Upper lobe of left lung (tissue), 6 donors: ENCODE measurements at regions not wholly inside any gene's neighbourhood (a gene's known extent, or its start where the extent isn't known, plus 50 kb on each side); places are given as distances from the start of the nearest gene placed in this dataset.

Experiments
- ATAC-seq, 2 donors: fragments of 200-7000 bp; cut with Tn5 transposase; one replicate each; pipeline ENCODE4 v1.9.1; 2022; ENCODE audit warnings: mild to moderate bottlenecking in 2 of 2, moderate library complexity in 2 of 2; ENCODE audit not compliant: low FRiP score in 2 of 2
- DNase-seq, 2 donors: peaks; one replicate each; pipeline ENCODE4 v3.0.0-alpha.2; 2019 to 2020
- H3K27ac ChIP-seq, 4 donors: fragments of 200-600 bp; sonication (generic); one replicate each; pipeline ENCODE4 v1.5.1; 2016 to 2019
- H3K27me3 ChIP-seq, 4 donors: fragments of 200-600 bp; sonication (generic); one replicate each; pipeline ENCODE4 v1.5.1; 2017 to 2019
- H3K36me3 ChIP-seq, 4 donors: fragments of 200-600 bp; sonication (generic); one replicate each; pipeline ENCODE4 v1.5.1; 2016 to 2019
- H3K4me1 ChIP-seq, 4 donors: fragments of 200-600 bp; sonication (generic); one replicate each; pipeline ENCODE4 v1.5.1; 2018 to 2019
- H3K4me3 ChIP-seq, 4 donors: fragments of 200-600 bp; sonication (generic); one replicate each; pipeline ENCODE4 v1.5.1; 2017 to 2019; ENCODE audit warnings: mild to moderate bottlenecking in 2 of 4, moderate library complexity in 1 of 4
- H3K9me3 ChIP-seq, 4 donors: fragments of 200-600 bp; sonication (generic); one replicate each; pipeline ENCODE4 v1.5.1; 2018 to 2019
- CTCF ChIP-seq, 6 experiments: fragments of 450-650 bp in 4 of 6; fragments of 200-600 bp in 2 of 6; sonication (generic) in 2 of 6; IDR thresholded peaks; one replicate each; pipeline ENCODE4 v1.5.1; 2016 to 2019; ENCODE audit warnings: antibody characterized with exemption in 6 of 6
- EP300 ChIP-seq, 4 donors: sonication (generic); formaldehyde crosslinking; IDR thresholded peaks; one replicate each; pipeline ENCODE4 v1.5.1; 2017; ENCODE audit warnings: antibody characterized with exemption in 4 of 4, control low read depth in 2 of 4
- POLR2A ChIP-seq, 4 donors: fragments of 450-650 bp; IDR thresholded peaks; one replicate each; pipeline ENCODE4 v1.5.1; 2016 to 2017; ENCODE audit warnings: antibody characterized with exemption in 4 of 4, mild to moderate bottlenecking in 2 of 4
- POLR2AphosphoS5 ChIP-seq, 2 donors: sonication (generic); formaldehyde crosslinking; IDR thresholded peaks; one replicate each; pipeline ENCODE4 v1.5.1; 2017; ENCODE audit warnings: antibody characterized with exemption in 2 of 2
- WGBS, 2 donors: methylation state at CpG; one replicate each; pipeline ENCODE4 v1.1.5; 2017 to 2018; 5-methylcytosine and 5-hydroxymethylcytosine counted together
- donor health status: DM: no; HTN: no; CAD: no; lungs with moderate emphysema.
- donor health status: DM: no; HTN: yes; CAD: no; lungs with severe emphysema.

GRCh38 chr4:181874602-181875001 lies 368.6 kb upstream of the TENM3 start:
- H3K27me3 ChIP-seq: no peaks in the 10 kb centered on the region
- no peak for ATAC-seq
- H3K4me1 ChIP-seq: no peaks in the 10 kb centered on the region
- H3K9me3 ChIP-seq: no peaks in the 10 kb centered on the region
- TF ChIP-seq POLR2AphosphoS5 (IDR thresholded peaks at IDR 0.05): no peak
- TF ChIP-seq CTCF (IDR thresholded peaks at IDR 0.05): no peak
- no peak for TF ChIP-seq EP300 (IDR thresholded peaks at IDR 0.05)
- no peak for TF ChIP-seq POLR2A (IDR thresholded peaks at IDR 0.05)
- WGBS, 2 donors: 59 to 73% methylated on average over 5 of the region's 5 CpGs
- H3K27ac ChIP-seq: no peak overlapping the region
- no peak for DNase-seq
- H3K36me3 ChIP-seq: no peaks in the 10 kb centered on the region
- H3K4me3 ChIP-seq: no peak overlapping the region

GRCh38 chr4:181877329-181877848 lies 365.8 kb upstream of the TENM3 start:
- H3K4me3 ChIP-seq: no peak overlapping the region
- no peak for TF ChIP-seq POLR2AphosphoS5 (IDR thresholded peaks at IDR 0.05)
- no peak for TF ChIP-seq CTCF (IDR thresholded peaks at IDR 0.05)
- TF ChIP-seq POLR2A (IDR thresholded peaks at IDR 0.05): no peak
- TF ChIP-seq EP300 (IDR thresholded peaks at IDR 0.05): no peak
- ATAC-seq (no peak), DNase-seq (no peak)
- H3K27me3 ChIP-seq: no peaks in the 10 kb centered on the region
- no peaks in the 10 kb centered on the region for H3K9me3 ChIP-seq
- no peaks in the 10 kb centered on the region for H3K36me3 ChIP-seq
- 68 to 75% methylated on average over 1 of the region's 1 CpG for WGBS, 2 donors
- H3K4me1 ChIP-seq: no peaks in the 10 kb centered on the region
- H3K27ac ChIP-seq: no peak overlapping the region

GRCh38 chr4:181890031-181890430 lies 353.2 kb upstream of the TENM3 start:
- DNase-seq (no peak), ATAC-seq (no peak)
- Histone ChIP-seq H3K4me3 (no peak overlapping the region), H3K9me3 (no peaks in the 10 kb centered on the region), H3K27ac (no peak overlapping the region), H3K36me3 (no peaks in the 10 kb centered on the region), H3K4me1 (no peaks in the 10 kb centered on the region), H3K27me3 (no peaks in the 10 kb centered on the region)
- WGBS, 2 donors: 72 to 75% methylated on average over 1 of the region's 1 CpG
- TF ChIP-seq POLR2AphosphoS5 (IDR thresholded peaks at IDR 0.05) (no peak), CTCF (IDR thresholded peaks at IDR 0.05) (no peak), EP300 (IDR thresholded peaks at IDR 0.05) (no peak), POLR2A (IDR thresholded peaks at IDR 0.05) (no peak)

- no peak overlapping the region for H3K27ac ChIP-seq
- H3K27me3 ChIP-seq: no peaks in the 10 kb centered on the region
- 40 to 44% methylated on average over 2 of the region's 2 CpGs for WGBS, 2 donors
- no peak for DNase-seq
- H3K4me1 ChIP-seq: no peaks in the 10 kb centered on the region
- H3K36me3 ChIP-seq: no peaks in the 10 kb centered on the region
- no peak for ATAC-seq
- TF ChIP-seq POLR2AphosphoS5 (IDR thresholded peaks at IDR 0.05): no peak
- TF ChIP-seq CTCF (IDR thresholded peaks at IDR 0.05): no peak
- no peak for TF ChIP-seq POLR2A (IDR thresholded peaks at IDR 0.05)
- no peak for TF ChIP-seq EP300 (IDR thresholded peaks at IDR 0.05)
- no peaks in the 10 kb centered on the region for H3K9me3 ChIP-seq
- no peak overlapping the region for H3K4me3 ChIP-seq
Measured at GRCh38 chr4:181890911-181891310, 352.3 kb upstream of the TENM3 start.

- no peak for TF ChIP-seq CTCF (IDR thresholded peaks at IDR 0.05)
- no peak for TF ChIP-seq POLR2AphosphoS5 (IDR thresholded peaks at IDR 0.05)
- no peak for TF ChIP-seq POLR2A (IDR thresholded peaks at IDR 0.05)
- no peak for TF ChIP-seq EP300 (IDR thresholded peaks at IDR 0.05)
- no peak for DNase-seq
- H3K36me3 ChIP-seq: no peaks in the 10 kb centered on the region
- H3K9me3 ChIP-seq: no peaks in the 10 kb centered on the region
- no peak overlapping the region for H3K27ac ChIP-seq
- WGBS, 2 donors: 76 to 87% methylated on average over 3 to 5 of the region's 5 CpGs
- H3K4me3 ChIP-seq: no peak overlapping the region
- no peaks in the 10 kb centered on the region for H3K4me1 ChIP-seq
- no peak for ATAC-seq
- no peaks in the 10 kb centered on the region for H3K27me3 ChIP-seq
Measured at GRCh38 chr4:181896614-181897013, 346.6 kb upstream of the TENM3 start.
